SIG-M5 treated with dmso at 0.1 percent for 504 hours (cell line): ENCODE measurements at regions not wholly inside any gene's neighbourhood (a gene's known extent, or its start where the extent isn't known, plus 50 kb on each side); places are given as distances from the start of the nearest gene placed in this dataset.

Experiments
- DNase-seq: peaks from one replicate; lab custom pipeline; 2025; ENCODE audit not compliant: unreplicated experiment; lab: John Stamatoyannopoulos, UW

DNA sequence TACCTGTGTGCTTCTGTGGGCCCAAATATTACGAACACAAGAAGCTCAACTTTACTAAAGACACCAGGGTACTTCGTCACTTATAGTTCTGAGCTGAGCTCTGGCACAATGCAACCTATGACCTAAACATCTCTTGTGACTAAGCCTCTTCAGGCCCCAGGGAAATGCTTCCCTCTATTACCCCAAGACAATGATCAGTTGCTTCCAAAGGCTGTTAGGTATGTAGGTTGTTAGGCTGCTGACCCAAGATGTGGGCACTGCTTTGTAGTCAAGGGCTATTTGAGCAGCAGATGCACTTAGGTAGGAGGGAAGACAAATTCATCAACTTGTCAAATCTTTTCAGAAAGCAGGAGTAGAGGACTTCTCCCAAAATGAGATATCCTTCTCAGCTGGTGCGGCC, 640.1 kb downstream of the EPHA4 start:
- DNase-seq: no peak

DNA sequence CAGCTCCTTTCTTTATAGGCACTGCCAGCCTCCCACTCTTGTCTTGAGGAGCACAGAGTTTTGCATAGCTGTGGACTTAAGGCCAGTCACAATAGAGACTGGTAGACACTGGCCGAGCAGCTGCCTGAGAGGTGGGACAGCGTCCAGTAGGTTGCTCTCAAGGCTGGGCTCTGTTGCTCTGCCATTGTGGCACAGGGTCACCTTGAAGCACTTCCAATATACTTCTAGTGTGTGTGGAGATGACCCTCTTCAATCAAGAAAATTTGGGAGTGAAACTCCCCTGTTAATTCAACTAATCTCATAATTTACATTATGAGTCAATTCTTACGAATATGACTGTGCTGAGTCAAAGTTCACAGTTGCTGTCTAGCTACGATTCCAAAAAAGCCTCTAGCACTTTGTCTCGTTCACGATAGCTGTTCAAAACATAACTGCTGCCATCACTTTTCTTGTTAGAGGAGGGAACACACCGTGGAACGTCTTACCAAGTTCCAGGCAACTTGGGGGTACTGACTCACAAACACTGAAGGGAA, 636.2 kb downstream of the EPHA4 start:
- DNase-seq: no peak

DNA sequence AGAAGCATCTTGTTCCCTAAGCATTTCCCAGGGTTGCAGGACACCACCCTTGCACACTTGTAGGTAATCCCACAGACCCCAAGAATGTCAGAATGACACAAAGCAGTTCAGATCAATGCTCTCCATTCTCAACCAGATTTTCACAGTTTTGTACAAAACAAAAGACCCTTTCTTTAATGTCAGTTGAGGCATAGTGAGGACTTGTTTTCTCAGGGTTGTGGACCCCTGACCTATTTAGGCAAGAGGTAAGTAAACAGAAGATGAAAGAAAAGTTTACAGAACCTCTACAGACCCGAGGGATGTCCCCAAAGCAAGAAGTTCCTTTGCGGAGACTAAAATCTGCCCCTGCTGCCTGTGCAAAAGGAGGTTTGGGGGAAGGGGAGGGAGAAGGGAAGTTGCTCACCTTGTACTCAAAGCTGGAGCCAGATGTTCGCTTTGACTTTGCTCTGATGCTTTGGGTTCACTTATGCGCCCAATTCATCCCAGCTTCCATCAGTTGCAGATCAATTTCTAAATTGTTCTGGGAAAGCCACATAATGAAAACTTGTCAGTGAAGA, 635.4 kb downstream of the EPHA4 start:
- DNase-seq: no peak

DNA sequence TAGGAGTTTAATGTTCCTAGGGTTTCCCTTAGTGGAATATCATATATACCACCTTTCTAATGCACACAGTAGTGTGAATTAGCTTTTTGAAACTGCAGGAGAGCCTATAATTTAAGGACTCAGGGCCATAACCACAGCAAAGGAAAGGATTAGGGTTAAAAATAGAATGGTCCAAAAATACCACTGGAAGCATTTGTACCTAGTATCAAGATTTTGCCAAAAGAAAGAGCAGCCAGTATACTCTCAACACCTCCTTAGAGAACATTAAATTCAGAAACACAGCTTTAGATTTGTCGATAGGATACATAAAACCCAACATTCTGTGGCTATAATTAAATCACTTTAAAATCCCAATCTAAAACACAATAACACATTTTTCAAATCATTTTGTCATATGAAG, 634.9 kb downstream of the EPHA4 start:
- no peak for DNase-seq

DNA sequence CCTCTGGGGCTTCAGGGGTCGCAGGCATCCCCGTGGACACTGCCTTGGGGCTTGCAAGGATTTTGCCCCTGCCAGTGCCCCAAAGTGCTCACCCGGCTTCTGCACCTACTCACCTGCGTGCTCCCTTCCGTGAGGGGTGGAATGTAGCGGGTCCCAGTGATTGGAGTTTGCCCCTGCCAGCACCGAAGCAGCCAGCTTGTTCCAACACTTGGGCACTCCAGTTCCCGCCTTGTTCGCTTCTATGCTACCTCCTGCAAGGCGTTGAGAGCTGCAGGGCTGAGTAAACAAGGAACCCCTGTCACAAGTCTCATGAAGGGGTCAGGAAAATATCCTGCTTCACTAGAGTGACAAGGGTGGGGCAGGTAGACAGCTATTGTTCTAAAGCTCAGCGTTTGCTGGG, 631.5 kb downstream of the EPHA4 start:
- DNase-seq: no peak

DNA sequence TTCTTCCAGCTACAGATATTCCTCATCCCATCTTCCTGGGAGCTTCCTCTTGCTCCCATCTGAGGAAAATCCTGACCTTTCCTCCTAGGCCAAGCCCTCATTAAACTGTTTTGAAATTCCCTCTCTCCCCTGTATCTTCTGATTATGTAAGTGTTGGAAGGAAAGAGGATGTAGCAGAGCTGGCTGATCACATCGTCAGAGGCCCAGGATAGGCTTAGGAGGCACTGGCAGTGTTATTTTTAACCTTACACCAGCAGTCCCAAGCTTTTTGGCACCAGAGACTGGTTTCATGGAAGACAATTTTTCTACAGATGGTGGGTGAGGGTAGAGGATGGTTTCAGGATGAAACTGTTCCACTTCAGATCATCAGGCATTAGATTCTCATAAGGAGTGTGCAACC, 630.4 kb downstream of the EPHA4 start:
- DNase-seq: no peak

DNA sequence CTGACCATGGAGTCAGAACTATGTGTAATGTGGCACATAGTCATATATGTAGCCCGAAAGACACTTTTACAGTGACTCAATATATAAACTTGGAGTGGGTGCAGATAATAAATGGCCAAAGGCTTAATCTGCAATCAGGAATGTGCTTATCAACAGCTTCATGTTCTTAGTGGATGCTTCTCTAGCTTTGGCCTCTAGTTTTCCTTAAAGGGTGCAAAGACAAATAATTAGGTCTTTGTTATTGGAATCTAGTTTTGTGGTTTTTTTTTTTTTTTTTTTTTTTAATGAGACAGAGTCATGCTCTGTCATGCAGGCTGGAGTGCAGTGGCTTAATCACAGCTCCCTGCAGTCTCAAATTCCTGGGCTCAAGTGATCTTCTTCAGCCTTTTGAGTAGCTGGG, 625.6 kb downstream of the EPHA4 start:
- DNase-seq: no peak

DNA sequence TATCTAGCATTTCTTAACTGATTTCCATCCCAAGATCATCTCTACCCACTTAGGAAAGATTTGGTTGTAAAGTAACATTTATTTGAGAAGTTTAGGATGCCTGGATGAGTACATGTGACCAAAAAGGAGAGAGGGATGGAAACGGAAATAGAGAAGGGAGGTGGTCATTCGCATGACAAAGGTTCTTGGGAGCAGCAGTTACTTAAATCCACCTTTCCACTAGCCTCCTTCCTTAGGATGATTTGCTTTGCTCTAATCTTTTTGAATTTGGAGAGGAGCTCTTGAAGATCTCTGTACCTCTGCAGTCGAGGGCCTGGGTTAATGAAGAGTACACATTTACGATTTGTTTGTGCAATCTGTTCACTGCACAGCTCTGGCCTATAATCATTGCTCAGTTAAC, 623.5 kb downstream of the EPHA4 start:
- no peak for DNase-seq

DNA sequence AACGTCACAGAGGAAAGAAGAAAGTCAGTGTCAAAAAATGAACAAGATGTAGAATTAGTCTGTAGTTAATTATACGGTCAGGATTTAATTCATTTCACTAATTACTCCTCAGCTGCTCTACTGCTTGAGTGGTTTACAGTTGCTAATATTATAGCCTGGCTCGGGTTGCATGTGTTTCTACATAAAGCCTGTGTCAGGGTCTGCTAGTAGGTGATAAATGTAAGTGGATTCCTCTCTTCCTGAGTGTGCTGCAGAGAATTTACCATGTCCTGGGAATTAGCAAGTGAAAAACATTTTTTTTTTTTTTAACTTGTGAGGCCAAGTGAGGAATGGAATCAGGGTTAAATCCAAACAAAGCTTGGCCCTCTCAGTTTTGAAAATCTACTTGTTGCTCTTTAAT, 622.6 kb downstream of the EPHA4 start:
- DNase-seq: no peak

DNA sequence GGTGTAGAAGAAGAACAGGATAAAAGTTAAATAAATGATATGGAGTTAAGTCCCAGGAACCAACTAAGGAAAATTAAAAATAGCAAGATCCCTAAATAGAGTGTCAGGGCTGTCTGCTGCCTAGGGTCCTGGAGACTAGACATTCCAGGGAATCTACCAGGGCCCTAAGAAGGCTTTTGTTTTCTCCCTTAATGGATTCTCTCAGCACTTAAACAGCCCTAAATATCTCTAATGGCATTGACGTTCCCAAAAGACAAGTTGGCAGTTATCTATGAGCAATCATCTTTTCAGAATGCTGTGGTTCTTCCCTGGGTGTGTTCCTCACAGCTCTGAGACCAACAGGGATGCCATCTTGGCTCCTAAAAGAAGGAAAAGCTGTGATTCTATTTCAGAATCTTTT, 616.3 kb downstream of the EPHA4 start:
- DNase-seq: no peak

DNA sequence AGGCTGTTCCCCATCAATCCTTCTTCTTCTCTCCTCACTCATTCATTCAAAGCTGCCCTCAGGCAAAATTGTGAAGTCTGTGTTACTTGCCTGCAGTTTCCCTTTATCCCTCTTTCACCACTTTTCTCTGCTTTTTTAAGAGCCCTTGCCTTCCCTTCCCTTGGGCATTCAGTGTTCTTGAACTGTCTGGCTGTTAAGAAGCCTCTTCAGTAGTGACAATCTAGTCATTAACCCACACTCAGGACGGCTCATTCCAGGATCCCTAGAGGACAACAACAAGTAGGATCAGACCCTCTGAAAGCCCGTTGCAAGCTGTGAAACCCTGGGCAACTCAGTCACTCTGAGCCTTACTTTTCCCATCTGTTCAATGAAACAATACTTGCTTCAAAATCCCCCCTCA, 615.7 kb downstream of the EPHA4 start:
- DNase-seq: no peak

DNA sequence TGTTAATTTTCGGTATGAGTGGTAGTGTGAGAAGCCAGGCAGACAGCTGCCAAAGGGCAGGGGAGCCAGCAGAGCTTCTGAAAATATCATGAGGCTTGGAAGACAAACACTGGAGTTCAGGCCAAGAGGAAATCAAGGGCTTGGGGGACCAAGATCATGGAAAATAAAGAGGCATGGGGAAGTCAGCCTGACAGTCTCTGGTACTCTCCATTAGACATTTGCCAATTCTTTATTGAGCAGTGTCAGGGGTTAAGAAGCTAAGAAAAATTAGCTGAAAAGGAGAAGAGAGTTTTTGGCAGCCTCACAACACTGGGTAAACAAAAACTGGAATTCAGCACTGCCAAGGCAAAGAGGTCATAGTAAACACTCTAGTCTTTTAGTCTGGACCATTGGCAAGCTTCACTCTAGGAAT, 612.7 kb downstream of the EPHA4 start:
- no peak for DNase-seq

DNA sequence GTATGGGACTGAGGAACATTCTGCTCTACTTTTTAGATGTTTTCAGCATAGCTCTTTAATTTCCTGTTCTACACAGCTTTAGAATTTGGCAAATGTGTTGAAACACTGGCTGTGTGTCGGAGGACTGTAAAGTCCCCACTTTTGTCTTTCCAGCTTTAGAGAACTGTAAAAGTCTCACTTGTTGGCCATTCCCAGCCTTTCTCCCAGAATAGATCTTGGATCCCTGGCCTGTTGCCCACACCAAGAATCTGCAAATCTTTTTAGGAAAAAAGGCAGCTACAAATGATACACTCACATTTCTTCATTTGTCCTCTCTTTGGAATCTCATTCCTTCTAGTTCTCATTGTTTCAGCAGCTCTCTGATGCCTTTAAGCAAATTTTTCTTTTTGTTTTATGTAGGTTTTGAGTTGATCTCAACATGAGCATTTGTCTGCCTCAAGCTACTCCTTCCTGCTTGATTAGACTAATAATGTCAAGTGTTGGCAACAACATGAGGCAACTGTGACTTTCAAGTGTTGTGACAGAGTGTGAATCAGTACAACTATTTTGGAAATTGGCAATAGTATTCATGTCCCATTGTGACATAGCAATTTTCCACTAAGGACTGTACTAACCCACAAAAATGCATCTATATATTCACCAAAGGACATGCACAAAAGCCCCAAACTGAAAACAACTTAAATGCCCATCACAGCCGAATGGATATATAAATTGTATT, 610.8 kb downstream of the EPHA4 start:
- no peak for DNase-seq

DNA sequence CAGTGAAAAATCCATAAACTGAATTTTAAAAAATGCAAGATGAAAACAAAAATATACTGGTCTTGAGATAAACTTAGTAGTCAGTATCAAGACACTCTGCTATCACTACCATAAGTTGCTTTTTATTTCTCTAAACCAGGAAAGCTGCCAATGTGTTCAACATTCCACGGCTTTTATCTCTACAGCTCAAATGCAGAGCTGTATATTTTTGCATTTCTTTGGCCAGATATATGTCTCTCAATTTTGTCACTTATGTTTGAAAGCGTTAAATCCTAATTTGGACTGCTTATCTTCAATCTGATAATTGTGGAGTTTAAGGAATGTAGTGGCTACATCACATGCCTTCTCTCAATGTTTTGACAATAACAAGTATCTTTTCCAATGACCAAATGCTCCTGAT, 609.5 kb downstream of the EPHA4 start:
- no peak for DNase-seq

DNA sequence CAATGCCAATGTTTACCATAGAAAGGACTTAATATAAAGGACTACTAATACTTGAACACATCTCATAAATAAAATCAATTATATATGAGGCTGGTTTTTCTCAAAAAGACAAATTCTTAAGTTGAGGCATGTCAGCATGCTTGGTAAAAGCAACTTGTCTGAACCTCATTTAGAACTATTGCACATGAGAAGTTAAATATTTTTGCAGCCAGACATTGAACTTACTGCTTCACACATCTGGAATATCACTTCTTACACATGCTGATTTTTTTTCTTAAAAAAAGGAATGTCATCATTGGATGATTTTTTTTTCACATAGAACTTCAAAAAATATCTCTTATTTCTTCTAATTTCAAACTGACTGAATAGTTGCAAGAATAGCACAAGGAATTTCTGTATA, 609.0 kb downstream of the EPHA4 start:
- DNase-seq: no peak

DNA sequence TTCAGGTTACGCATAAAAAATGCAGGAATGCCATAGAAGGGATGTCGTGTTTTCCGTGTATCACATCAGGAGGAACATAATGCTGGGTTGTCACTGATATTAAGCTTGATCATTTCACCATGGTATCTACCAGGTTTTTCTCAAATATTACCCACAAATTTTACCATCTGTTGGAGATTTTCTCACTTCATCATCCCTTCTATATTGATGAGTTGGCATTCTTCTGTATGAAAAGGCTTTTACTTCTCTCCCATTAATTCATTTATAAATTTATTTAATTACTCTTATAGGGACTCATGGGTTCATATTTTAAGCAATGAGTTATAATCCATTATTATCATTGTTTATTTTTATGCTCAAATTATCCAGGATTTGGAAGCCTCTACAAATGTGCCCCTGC, 608.2 kb downstream of the EPHA4 start:
- DNase-seq: no peak

DNA sequence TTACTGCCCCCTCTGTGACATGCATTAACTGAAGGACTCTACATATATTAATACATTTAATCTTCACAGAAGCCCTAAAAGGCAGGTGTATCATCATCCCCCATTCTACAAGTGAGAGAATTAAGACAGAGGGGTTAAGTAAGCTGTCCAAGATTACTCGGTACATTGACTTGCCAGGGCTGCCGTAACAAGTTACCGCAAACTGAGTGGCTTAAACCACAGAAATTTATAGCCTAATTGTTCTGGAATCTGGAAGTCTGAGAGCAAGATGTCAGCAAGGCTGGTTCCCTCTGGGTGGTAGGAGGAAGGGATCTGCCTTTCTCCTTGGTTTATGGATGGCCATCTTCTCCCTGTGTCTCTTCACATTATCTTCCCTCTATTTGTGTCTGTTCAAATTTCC, 605.5 kb downstream of the EPHA4 start:
- DNase-seq: no peak

DNA sequence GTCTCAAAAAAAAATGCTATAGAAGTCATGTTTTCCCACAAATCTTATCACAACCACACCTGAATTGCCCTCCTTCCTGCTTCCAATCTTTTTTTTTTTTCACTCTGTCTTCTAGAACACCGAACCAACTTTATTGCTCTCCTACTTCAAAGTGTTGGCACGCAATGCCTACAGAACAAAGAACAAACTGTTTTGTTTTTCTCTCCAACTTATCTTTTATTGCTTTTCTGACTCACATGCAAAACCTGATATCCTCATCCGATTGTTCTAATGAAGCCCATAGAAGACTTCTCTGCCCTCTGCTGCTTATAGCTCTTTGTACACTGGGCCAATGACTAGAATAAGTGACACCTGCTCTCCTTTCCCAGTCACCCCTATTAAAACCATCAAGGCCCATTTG, 602.8 kb downstream of the EPHA4 start:
- no peak for DNase-seq

DNA sequence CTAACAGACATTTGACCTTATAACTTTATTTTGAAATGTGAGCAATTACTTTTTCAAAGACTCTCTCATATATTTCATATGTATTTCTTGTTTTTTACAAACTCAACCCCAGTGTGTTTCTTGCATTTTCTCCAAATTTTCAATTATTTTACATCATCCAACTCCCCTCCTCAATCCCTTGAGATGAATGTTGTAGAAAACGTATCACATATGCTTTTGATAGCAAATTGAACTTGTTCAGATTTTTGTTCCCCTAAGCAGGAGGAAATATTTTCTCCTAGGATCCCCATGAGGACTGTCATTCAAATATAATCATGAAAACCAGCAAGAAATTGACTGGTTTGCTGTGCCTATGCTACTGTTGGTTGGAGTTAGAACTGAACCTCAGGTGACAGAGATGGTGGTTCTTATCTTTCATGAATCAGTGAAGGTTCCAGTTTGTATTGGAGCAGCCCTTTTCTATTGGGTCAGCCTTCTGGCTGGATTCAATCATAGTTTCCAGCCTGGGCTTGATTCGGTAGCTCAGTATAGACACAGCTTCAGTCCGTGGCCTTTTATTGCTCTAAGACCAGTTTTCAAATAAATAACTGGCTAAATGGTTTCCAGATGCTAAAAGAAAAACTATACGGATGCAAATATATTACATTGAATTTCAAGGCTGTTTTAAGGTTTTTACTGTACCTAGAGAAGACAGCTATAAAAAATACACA, 591.0 kb downstream of the EPHA4 start:
- no peak for DNase-seq

DNA sequence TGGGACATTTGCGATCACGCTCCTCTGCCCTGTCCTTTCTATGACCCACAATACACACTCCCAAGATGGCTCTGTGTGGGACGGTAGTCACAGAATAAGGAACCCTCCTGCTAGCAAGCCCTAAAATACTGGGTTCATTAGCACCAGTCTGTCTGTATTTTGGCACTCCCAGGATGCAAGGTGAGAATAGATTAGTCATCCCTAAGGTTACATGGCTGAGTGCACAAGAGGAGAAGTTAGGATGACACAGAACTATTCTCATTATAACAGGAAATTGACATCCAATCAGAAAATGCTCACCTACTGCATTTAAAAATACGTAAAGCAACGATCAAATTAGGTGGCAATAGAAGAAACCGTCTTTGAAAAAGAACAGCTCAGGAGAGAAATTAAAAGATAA, 590.2 kb downstream of the EPHA4 start:
- DNase-seq: no peak

DNA sequence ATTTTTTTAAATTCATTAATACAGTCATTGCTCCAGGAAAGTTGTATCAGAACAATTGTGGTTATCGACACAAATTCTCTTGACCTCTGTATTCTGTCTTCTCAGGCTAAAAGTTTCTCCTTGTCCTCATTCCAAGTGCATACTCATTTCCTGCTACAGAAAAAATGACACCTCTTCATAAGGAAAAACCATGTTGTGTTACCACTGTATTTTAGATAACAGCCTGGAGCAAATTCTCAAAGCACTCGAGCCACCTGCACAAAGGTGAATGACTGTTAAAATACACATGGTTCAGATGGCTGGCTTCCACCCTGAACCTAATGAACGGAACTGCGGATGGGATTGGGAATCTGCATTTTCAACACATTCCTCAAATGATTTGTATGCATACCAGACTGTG, 586.5 kb downstream of the EPHA4 start:
- DNase-seq: no peak

DNA sequence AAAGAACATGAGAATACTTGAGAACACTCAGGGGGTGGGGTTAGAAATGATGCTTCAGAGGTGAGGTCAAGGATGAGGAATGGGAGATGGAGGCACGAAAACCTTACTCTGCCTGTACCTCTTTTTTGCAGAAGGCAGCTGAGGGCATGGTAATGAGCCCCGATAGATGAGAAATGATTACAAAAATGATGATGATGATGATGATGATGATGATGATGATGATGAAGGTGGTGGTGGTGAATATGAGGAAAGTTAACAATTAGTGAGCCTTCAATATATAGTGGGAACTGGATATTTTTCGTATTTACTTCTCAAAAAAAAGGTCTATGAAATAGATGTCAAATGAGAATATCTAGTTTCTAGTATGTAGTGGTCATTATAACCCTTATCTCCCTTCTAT, 584.3 kb downstream of the EPHA4 start:
- DNase-seq: no peak
